Stimulated activated CD4-positive, alpha-beta T cell treated with anti-CD3 and anti-CD28 coated beads, Interleukin-2, amount 100 ng/mL, for 48 hours (primary cell): ENCODE measurements at regions not wholly inside any gene's neighbourhood (a gene's known extent, or its start where the extent isn't known, plus 50 kb on each side); places are given as distances from the start of the nearest gene placed in this dataset.
"Not testable (repeated sequence)": the region's sequence is repeated elsewhere in the genome, so short reads cannot be mapped to it uniquely, and the experiment has no call there.

ENCODE experiments used
- DNase-seq, 2 donors: peaks; one replicate each; pipeline ENCODE4 v3.0.0-alpha.2; 2020

DNA sequence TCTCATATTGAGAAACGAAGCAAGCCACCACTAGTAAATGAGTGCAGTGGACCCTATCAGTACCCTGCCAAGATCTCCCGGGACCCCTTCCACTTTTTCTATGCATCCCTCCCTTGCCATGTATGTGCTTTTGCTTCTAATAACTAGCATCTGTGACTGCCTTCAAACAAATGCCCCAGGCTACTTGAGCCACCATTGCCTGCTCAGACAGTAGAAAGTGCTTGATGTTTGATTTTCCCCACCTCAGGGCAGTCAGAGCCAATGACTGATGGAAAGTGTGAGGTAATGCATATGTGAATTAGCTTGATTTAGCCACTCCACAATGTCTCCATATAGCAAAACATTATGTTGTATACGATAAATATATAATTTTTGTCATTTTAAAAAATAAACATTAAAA, 797.3 kb upstream of the ACO1 start:
- no peak for DNase-seq

DNA sequence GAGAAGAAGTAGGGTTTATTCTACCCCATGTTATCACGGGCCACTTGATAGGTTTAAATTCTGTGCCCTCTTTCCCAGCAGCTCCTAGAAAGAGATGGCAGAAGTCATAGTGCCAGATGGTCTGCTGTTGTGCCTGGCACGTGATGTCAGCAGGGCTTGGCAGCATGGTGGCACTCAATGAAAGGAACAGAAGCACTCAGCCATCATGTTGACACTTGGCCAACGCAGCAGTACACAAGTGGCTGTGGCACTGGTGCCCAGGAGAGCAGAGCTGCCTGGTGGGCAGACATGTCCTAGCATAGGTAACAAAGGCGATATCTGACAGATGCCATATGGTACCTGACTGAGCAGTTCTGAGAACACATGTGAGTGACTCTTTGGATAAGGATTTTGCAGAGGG, 796.4 kb upstream of the ACO1 start:
- no peak for DNase-seq

DNA sequence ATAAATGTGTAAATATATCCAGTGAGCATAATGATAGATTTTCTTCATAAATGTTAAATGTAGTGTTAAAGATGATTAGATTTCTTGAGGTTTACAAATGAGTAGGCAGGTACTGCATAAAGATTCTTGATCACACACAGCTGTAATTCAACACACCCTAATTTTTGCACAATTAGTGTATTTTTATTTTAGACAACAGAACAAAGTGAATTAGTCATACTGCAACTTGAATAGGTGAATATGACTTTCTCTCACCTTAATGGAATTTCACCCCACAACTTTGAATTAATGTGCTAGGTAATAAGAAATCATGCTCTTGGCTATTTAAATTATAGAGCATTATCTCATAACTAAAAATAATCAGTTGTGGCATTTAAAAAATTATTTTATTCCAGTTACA, 795.7 kb upstream of the ACO1 start:
- DNase-seq = no peak

DNA sequence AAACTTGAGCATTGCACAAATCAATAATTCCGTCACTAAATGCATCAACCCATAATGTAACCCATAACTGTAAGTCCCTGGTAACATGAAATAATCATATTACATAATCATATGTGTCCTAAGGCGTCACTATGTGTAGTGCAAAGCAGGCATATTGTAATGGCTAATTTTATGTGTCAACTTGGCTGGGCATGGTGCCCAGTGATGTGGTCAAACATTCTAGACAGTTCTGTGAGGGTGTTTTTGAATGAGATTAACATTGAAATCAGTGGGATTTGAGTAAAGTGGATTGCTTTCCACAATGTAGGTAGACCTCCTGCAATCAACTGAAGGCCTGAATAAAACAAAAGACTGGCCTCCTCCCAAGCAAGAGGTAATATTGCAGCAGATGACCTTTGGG, 794.4 kb upstream of the ACO1 start:
- no peak for DNase-seq

DNA sequence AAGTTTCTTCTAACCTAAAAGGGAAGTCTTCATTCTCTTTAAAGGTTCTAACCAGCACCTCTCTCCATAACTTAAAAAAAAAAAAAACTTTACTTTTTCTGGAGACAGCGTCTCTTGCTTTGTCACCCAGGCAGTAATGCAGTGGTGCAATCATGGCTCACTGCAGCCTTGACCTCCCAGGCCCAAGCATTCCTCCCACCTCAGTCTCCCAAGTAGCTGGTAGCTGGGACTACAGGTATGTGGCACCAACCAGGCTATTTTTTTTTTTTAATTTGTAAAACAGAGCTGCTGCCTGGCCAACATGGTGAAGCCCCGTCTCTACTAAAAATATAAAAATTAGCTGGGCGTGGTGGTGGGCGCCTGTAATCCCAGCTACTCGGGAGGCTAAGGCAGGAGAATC, 787.4 kb upstream of the ACO1 start:
- DNase-seq = not testable (repeated sequence)

DNA sequence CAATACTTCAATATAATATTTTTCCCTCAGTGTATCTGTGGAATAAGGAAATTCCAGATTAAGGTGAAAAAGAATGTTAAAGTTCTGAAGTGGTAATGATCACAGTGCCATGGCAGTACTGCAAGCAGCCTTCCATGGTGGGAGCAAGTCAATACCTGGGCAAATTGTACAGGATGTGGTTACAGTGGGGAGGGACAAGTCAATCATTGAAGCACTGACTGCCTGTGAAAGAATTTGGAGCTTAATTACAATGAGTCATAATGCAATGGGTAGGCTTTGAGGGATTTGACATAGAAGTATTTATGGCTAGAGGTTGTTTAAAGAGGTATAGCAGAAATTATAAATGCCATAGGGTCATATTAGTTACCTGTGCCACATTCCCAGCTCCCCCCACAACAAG, 786.5 kb upstream of the ACO1 start:
- no peak for DNase-seq

DNA sequence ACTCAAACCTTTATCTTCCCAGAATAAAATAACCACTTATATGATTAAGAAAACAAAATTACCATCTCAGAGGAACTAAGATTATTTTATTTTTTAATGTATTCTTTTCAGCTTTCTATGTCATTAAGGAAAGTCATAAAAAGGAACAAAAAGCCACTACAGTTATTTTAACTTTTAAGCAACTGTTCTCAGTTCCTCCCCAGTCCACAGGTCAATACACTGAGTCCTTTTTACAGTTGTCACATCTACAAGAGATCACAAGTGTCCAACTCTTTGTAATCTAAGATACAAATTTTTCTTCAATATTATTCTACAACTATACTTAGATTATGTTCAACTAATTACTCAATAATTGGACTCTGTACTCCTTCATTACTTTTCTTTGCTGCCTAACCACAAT, 782.8 kb upstream of the ACO1 start:
- no peak for DNase-seq

DNA sequence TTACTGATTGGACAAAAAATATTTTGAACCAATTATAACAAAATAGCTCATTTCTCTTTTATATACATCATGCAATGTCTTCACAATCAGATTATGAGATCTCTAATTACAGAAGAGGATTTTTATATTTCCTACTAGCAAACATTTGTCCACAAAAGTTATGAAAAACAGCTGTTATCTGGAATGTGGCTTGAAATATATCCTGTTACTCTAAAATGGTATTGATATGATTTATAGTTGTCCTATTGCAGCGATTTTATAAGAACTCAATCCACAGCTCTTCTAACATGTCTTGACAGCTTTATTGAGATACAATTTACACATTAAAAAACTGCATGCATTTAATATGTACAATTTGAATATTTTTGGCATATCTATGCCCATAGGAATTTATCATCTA, 779.9 kb upstream of the ACO1 start:
- no peak for DNase-seq

DNA sequence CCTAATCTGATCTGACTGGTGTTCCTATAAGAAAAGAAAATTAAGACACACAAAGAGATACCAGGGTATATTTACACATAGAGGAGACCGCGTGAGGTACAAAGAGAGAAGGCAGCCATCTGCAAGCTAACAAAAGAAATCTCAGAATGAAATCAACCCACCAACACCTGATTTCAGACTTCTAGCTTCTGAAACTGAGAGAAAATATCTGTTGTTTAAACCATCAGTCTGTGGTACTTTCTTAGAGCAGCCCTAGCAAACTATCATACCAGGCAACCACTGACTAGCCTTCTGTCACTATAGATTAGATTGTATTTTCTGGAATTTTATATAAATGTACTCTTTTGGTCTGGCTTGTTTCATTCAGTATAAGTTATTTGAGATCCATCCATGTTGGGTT, 779.3 kb upstream of the ACO1 start:
- DNase-seq = no peak

DNA sequence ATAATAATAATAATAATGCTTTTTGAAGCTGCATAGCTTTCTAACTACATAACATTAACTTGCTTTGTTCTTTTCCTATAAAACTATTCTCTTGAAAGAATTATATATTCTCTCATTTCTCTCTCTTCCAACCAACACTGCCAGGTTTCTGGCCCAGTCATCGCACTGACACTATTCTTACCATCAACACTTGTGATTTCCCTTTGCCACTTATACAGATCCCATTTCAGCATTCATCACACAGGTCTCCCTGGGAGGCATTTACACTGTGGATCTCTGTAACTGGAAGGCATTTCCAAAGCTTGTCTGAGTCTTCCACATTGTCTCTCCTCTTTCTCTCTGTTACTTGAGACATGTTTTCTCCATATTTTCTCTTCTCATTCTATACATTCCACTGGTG, 777.8 kb upstream of the ACO1 start:
- DNase-seq = no peak

DNA sequence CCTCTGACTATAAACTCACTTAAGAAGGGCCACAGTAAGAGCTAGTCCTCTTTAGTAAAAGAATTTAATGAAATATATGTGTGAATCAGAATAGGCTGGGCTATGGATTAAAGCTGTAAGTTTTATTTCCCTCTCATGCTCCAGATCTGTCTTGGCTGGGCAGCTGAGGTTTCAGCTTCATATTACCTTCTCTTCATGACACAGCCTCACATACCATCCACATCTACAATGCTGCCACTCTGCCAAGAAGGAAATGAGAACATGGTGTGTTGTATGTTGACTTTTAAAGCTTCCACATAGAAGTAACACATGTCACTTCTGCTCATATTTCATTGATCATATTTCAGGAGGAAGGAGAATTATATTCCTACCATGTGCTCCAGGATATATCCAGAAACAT, 776.0 kb upstream of the ACO1 start:
- no peak for DNase-seq

DNA sequence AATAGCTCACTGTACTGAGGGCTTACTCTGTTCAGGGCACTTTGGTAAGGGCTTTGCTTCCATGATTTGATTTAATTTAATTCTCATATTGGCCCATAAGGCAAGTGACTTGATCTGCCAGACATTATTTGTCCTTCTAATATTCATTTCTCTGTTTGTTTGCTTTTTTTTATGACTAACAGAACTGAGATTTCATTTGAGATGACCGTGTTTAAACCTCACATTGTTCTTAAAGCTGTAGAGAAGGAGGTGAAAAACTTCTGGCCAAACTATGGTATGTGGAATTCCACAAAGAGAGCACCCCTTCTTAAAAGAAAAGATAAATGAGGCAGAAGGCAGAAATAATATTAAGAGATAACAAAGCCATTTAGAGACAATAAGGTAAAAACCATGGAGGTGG, 775.6 kb upstream of the ACO1 start:
- DNase-seq = no peak

DNA sequence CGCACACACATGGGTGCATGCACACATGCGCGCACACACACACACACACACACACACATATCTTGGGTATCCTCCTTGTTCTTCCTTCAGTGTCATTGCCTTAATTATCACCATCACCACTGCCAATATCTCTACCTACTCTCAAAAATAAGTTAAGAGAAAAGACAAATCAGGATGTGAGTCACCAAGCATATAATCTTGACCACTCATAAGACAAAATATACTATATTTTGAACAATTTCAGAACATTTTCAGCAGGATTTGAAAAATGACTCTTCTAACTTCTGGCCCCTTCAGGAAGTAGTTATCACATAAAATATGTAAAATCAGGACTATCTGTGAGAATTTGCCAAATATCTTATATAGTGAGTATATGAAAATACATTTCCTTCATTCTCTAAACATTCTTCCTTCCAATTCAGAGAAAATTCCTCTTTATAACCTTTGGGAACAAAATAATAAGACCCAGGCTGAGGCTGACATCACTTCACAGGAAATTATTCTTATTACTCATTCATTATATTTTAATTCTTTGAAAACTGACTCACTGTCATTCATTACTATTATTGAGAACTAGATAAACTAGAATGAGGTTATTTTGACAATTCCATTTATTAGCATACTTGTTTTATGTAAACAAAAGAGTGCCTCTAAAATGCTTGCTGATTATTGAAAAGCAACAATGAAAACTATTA, 772.0 kb upstream of the ACO1 start:
- DNase-seq = no peak

DNA sequence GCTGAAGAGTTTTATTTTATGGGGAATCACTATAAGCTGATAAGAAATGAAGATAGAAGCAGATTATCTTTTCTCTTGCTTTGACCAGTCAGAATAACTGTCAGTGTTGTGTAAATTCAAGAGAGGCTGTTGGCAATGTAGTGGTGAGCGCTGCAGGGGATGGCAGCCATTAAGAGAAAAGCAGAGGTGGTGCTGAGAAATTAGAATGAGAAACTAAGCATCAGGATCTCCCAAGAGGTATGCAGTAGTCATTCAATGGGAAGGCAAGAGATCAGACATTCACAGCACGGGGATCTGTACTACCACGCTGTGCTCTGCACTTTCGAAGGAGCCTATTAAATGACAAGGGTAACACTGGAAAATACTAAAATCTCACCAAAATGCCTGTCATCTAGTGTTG, 768.5 kb upstream of the ACO1 start:
- DNase-seq = no peak

DNA sequence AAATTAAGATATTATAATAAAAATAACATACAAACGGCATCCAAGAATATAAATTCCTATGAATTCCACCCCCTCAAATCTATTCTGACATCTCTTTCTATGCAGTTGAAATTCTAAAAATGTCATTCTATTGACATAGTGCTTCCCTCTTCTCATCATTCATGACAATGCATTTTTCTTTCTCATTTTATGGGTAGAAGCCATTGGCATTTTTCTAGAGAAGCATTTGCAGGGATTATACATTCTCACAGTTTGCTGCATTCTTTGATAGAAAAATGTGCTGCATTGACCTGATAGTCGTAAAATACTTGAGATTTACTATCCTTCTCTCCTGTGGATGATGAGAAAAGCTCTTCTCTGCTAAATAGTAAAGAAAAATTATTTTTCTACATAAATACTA, 760.9 kb upstream of the ACO1 start:
- no peak for DNase-seq

DNA sequence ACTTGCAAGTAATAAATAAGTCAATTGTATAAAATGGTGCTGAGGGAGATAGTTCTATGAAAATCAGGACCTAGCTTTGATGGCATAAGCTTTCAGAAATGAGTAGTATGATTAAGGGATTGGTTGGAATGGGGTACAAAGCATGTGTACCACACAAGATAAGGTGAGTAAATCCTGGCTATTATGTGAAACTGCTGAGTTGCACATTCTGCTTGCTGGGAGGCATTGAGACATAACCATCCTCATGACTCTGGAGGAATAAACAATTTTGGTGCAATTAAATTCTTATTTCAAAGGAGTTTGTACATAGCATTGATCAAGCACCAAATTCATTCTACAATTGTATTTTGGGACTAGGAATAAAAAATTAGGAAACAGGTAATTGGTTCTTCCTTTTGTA, 755.2 kb upstream of the ACO1 start:
- DNase-seq = no peak

DNA sequence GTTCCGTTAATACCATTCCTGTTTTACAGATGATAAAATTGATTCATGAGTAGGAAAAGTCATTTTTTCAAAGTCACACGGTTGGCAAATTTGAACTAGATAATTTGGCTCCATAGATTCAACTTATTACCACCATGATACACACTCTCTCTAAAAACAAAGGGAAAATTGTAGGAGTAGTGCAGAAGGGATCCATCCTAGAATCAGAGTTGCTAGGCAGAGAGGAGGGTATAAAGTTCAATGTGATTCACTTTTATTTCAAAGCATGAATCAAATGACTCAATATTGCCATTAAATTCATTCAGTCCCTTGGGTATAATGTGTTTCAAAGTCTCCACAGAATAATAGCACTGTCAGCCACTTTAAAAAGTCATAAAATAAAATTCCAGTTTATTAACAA, 747.2 kb upstream of the ACO1 start:
- DNase-seq = no peak

DNA sequence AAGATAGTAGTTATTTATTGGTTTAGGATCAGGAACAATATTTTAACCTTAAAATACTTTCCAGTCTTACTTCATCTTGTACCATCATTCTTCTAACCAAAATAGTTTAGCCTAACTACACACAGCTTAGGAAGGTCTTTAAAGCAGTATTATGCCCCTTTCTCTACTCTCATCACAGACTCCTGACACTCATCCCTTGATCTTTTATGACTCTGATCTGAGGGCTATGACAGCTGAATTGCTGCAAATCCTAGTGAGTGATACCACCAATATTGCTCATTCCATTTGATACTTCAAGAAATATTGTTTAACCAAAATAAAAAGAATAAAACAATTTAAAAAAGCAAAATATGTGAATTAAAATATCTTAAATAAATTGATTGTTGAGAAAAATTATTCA, 746.6 kb upstream of the ACO1 start:
- DNase-seq = no peak

DNA sequence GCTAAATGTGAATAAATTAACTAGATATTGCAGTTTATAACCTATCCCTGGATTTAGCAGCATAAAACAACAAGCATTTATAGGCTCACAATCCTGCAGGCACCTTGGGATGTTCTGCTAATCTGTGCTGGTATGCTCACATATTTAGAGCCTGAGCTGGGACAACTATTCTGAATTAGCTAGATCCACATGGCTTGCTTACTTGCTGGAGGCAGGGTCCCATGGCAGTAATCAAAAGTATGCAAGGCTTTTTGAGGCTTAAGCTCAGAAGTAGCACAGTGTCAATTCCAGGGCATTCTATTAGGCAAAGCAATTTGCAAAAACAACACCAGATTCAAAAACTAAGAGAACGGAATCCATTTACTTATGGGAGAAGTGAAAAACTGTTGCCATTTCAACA, 745.0 kb upstream of the ACO1 start:
- no peak for DNase-seq

DNA sequence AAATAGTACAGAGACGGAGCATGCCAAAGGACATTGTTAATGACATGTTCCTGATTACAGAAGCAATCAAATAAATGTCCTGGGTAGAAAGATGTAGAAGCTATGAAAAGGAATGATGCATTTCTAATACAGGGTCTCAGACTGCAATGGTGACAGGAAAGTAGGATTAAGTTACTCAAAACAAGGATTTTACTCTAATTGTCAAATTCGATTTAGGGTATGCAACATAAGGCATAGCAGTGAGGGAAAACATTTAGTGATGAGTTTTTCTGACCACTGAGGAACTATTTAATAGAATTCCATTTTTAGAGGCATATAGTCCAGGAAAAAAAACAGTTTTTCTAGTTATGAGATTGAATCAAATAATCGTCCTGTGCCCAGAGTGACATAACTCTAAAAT, 715.1 kb upstream of the ACO1 start:
- DNase-seq = no peak

DNA sequence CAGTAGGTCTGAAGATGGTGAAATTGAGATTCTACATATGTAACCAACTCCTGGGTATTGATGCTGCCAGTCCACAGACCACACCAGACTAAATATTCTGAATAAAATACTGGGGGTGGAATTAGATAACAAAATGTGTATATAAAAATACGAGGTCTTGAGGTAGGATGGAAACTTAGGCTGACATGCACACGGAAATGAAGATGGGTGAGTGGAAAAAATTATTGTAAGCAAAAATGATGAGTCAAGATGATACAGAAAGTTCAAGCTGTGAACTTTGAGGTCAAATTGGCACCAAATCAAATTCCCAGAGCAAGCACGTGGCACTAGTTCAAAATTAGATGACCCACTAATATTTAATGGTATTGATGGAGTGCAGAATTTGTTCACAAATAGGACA, 713.4 kb upstream of the ACO1 start:
- no peak for DNase-seq

DNA sequence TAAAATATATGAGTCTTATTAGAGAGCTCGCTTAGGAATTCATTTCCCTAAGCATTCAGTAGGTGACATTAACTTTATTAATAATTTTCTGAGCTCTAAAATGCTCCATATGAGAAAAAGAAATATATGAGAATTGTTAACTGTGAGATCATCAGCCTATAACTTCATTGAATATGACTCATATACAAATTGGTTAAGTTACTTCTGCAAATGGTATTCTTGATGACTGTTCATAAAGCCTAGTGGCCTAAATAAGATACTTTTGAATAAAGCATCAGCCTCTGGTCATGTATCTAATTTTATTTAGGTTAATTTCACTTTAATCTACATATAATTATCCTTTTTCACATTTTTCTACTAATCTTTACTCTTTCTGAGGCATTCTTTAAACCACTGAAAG, 710.2 kb upstream of the ACO1 start:
- DNase-seq = no peak

DNA sequence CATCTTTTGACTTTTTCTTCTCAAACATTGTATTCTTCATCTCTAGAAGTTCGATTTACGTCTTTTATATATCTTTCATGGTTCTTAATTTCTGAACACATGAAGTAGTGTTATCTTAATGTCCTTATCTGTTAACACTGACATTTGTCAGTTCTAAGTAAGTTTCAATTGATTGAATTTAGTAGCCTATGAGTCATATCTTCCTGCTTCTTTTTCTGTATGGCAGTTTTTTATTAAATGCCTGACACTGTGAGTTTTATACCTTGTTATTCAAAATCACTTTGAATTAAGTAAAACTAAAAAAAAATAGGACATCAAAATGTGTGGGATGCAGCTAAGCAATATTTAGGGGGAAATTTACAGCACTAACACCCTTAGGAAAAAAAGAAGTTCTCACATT, 707.0 kb upstream of the ACO1 start:
- DNase-seq = no peak

DNA sequence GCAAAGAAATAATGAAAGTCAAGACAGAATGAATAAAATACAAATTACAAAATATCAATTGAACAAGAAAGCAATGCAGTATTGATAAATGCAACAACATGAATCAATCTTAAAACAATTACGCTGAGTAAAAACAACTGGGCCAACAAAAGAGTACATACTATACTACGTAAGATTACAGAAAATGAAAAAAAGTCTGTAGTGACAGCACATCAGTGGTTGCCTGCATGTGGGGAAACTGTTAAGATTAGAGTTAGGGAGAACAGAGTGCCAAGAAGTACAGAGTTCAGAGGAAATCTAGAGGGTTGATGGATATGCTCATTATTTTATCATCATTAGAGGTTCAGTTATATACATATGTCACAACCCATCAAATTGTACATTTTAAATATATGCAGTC, 706.6 kb upstream of the ACO1 start:
- no peak for DNase-seq

DNA sequence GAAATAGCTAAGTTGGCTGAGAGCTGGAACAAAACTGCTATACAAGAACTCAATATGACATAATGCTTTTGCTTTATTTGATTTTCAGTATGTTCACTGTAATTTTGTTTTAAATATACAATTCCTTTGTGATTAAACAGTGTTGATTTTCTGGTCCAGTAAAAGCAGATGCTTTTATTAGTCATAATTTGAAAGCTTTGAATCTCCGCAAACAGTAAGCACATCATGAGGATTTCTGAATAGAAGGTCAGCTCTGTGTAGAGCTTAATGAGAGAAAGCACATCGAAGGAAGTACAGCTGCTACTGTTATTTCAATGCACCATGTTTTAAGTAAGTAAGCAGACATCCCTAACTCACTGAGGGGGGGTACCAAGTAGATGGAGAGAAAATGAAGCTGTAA, 701.3 kb upstream of the ACO1 start:
- no peak for DNase-seq

DNA sequence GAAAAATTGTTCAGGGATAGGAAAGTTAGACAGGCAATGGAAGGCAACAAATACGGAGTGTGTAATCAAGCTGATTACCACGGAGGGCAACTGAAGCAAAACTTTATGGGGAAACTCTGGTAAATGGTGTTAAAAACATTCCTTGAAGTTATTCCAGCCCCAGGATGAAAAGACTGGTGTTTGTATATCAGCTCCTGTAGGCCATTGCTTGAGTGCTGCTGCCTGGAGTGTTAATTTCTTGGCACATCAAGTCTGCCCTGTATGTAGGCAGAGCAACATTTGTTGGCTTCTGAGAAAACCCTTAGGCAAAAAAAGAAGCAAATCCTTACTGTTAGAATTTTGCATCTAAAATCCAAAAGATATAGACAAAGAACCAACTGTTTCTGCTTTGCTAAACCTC, 686.5 kb upstream of the ACO1 start:
- no peak for DNase-seq
